ENCODE measurements at regions not wholly inside any gene's neighbourhood (a gene's known extent, or its start where the extent isn't known, plus 50 kb on each side); places are given as distances from the start of the nearest gene placed in this dataset.
"Not testable (repeated sequence)": the region's sequence is repeated elsewhere in the genome, so short reads cannot be mapped to it uniquely, and the experiment has no call there.

DNA sequence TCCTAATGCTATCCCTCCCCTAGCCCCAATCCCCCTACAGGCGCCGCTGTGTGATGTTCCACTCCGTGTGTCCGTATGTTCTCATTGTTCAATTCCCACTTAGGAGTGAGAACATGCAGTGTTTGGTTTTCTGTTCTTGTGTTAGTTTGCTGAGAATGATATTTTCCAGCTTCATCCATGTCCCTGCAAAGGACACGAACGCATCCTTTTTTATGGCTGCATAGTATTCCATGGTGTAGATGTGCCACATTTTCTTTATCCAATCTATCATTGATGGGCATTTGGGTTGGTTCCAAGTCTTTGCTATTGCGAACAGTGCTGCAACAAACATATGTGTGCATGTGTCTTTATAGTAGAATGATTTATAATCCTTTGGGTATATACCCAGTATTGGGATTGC lies 174.2 kb upstream of the FOXK1 start:
- TF ChIP-seq POLR2A, CTCF (IDR thresholded peaks at IDR 0.05): not testable (repeated sequence)
